HG03575 (cell line): ENCODE measurements at regions not wholly inside any gene's neighbourhood (a gene's known extent, or its start where the extent isn't known, plus 50 kb on each side); places are given as distances from the start of the nearest gene placed in this dataset.
"Not testable (repeated sequence)": the region's sequence is repeated elsewhere in the genome, so short reads cannot be mapped to it uniquely, and the experiment has no call there.

Experiments used
- ATAC-seq: cut with Tn5 transposase; IDR thresholded peaks from one replicate; pipeline ENCODE4 v1.9.1; 2021; ENCODE audit not compliant: unreplicated experiment, insufficient number of reproducible peaks, low FRiP score; ENCODE audit errors: extremely low read depth

DNA sequence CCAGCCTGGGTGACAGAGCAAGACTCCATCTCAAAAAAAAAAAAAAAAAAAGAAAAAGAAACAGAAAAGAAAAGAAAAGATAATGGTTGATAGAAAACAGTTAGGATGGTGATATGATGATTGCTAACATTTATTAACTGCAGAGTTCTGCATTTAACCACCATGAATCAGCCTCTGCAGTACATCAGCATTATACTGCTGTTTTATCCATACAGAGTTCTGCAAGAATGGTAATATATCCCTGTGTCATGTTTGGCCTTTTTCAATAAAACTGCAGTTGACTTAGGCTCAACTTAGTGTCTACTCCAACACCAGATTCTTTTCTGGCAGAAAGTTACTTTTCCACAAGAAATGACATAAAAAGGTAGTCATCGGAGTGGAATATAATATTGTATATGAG is 62.6 kb downstream of the DUSP6 start:
- no peak for ATAC-seq

GRCh38 chr12:89288959-89289358 is 63.3 kb downstream of the DUSP6 start:
- ATAC-seq = no peak

- ATAC-seq = no peak
These were observed 65.8 kb downstream of the DUSP6 start for GRCh38 chr12:89286501-89286900.

- ATAC-seq = no peak
These were observed 70.8 kb downstream of the DUSP6 start for GRCh38 chr12:89281539-89281867.

GRCh38 chr12:89280833-89281538 is 71.3 kb downstream of the DUSP6 start:
- no peak for ATAC-seq

- no peak for ATAC-seq
These were observed 72.8 kb downstream of the DUSP6 start for GRCh38 chr12:89279499-89279898.

DNA sequence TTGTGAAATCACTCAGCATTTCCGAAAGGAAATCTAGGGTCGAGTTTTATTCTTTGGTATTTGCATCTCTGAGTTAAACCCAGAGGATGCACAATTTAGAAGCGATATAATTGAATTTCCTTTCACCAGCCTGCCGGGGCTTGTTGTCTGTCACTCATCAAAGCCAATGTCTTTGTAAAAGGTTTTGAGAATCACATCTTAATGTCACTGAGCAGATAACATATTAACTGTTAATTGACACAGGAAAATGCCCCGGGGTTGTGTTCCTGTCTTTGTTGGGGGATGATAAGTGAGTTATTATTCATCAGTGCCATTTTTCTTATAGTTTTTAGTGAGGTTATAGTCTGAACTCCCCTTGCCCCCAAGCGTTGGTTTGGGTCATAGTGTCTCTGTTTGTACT is 73.4 kb downstream of the DUSP6 start:
- no peak for ATAC-seq

DNA sequence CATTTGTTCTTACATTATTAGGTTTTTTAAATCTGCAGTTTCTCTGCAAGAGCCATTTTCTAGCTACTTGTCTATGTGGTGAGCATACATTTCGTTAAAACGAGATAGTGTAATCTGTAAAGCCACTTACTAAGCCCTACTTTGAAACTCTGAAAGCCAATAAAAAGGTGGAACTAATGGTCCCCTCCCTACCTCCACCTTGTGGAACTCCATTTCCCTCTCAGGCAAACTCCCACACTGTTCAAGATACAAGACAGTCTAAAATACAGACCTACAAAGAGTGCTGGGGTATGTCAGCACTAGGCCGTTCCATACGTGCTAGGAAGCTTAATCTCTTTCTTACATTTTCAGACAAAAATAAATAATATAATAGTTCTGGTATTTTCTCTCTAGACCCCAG is 74.1 kb downstream of the DUSP6 start:
- no peak for ATAC-seq

GRCh38 chr12:89276860-89277259 is 75.4 kb downstream of the DUSP6 start:
- ATAC-seq = no peak

- ATAC-seq = no peak
These were observed 78.8 kb downstream of the DUSP6 start for GRCh38 chr12:89273525-89273924.

DNA sequence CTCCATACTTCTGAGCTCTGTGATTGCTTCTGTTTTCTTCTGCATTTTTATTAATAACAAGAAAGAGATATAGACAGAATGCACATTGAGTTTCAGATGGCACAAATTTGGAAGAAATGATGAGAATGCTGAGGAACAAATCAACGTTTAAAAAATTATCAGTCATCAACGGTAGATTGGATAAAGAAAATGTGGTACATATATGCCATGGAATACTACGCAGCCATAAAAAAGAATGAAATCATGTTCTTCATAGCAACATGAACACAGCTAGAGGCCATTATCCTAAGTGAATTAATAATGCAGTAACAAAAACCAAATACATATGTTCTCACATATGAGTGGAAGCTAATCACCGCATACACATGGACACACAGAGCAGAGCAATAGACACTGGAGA is 81.8 kb downstream of the DUSP6 start:
- no peak for ATAC-seq

GRCh38 chr12:89269174-89269573 is 83.1 kb downstream of the DUSP6 start:
- no peak for ATAC-seq

GRCh38 chr12:89267404-89267803 is 84.9 kb downstream of the DUSP6 start:
- ATAC-seq = no peak

DNA sequence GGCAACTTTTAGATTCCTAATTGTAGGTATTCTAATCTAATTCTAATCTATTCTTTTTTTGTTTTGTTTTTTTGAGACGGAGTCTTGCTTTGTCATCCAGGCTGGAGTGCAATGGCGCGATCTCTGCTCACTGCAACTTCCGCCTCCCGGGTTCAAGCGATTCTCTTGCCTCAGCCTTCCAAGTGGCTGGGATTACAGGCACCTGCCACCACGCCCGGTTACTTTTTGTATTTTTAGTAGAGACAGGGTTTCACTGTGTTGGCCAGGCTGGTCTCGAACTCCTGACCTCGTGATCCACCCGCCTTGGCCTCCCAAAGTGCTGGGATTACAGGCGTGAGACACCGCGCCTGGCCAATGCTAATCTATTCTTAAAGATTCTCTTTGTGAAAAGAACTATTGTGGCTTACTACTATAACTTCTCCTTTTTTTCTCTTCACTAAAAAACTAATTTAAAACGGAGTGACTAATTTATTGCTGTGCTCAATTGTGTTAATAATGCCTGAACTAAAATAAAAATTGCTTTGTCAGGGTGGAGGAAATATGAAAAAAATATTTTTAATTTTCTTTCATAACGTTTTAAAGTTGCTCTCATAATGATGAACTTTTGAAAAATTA is 85.6 kb downstream of the DUSP6 start:
- ATAC-seq = not testable (repeated sequence)

- ATAC-seq = no peak
These were observed 87.5 kb downstream of the DUSP6 start for GRCh38 chr12:89264837-89265236.

GRCh38 chr12:89263900-89264299 is 88.4 kb downstream of the DUSP6 start:
- ATAC-seq = no peak

GRCh38 chr12:89262855-89263552 is 89.3 kb downstream of the DUSP6 start:
- no peak for ATAC-seq

DNA sequence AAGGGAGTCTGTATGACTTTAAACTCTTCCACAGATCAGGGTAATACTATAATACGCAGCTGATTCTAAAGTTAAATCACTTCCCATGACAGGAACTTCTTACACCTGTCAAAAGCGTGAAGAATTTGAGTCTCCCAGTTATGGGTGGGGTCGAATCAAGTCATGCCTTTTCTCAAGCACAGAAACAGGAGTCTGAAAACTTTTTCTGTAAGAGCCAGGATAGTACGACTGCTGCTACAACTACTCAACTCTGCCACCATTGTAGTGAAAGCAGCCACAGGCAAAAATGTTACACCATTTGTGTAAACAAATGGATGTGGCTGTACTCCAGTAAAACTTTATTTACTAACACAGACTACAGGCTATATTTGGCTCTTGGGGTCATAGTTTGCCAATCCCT is 90.3 kb downstream of the DUSP6 start:
- no peak for ATAC-seq

DNA sequence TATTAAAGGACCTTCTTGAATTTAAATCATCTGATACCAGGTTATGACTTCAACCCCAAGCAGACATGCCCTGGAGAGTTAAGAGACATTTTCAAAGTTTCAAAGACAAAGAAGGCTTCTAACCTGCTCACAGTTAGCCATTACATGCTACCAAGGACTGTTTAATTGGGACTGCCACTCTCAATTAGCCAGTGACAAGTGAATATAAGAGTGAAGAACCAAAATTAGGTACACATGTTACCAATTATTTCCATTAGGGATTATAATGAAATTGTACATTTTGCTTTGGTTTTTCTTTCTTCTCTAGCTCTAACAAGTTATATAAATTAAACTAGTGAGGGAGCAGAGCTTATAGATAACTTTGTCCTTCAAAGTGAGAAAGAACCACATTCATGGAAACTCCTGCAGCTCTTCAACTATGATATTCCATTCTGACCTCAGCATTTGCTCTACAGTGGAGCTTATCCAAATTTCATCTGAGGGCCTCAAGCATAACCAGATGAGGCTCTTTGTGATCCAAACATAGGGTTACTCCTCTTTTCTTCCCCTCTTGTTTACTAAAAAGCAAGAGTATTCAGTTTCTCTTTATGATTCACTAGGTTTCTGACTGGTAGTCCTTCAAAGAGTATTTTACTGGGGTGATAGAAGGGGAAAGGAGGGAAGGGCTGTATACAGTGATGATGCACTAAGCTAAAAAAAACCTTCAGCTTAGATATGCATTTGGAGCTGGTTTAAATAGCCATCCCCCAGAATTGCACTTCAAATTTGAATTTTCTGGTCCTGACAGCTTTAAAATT is 91.3 kb downstream of the DUSP6 start:
- no peak for ATAC-seq

- no peak for ATAC-seq
These were observed 92.5 kb downstream of the DUSP6 start for GRCh38 chr12:89259821-89260220.
